ENCODE measurements at regions not wholly inside any gene's neighbourhood (a gene's known extent, or its start where the extent isn't known, plus 50 kb on each side); places are given as distances from the start of the nearest gene placed in this dataset.

GRCh38 chr4:30614771-30615170, 105.4 kb upstream of the PCDH7 start:
- no peak for TF ChIP-seq EZH2 (IDR thresholded peaks at IDR 0.05; ENCODE audit: insufficient read depth, poor library complexity, severe bottlenecking)
- no peak for TF ChIP-seq EZH2phosphoT487 (IDR thresholded peaks at IDR 0.05; ENCODE audit: insufficient read depth, low read depth)
